ENCODE measurements at regions not wholly inside any gene's neighbourhood (a gene's known extent, or its start where the extent isn't known, plus 50 kb on each side); places are given as distances from the start of the nearest gene placed in this dataset.
"Not testable (repeated sequence)": the region's sequence is repeated elsewhere in the genome, so short reads cannot be mapped to it uniquely, and the experiment has no call there.

- DNase-seq (ENCODE audit: low spot score): no peak
Measured at GRCh38 chr2:144971786-144972335, 451.9 kb upstream of the ZEB2 start.

GRCh38 chr2:144970410-144970809 lies 450.5 kb upstream of the ZEB2 start:
- DNase-seq (ENCODE audit: low spot score): not testable (repeated sequence)

- not testable (repeated sequence) for DNase-seq (ENCODE audit: low spot score)
Measured at GRCh38 chr2:144969564-144969963, 449.6 kb upstream of the ZEB2 start.

- no peak for DNase-seq (ENCODE audit: low spot score)
Measured at GRCh38 chr2:144967961-144968360, 448.0 kb upstream of the ZEB2 start.

GRCh38 chr2:144965172-144965571 lies 445.3 kb upstream of the ZEB2 start:
- no peak for DNase-seq (ENCODE audit: low spot score)

- DNase-seq (ENCODE audit: low spot score): no peak
Measured at GRCh38 chr2:144963031-144963430, 443.1 kb upstream of the ZEB2 start.

- DNase-seq (ENCODE audit: low spot score): no peak
Measured at GRCh38 chr2:144959416-144959815, 439.5 kb upstream of the ZEB2 start.

GRCh38 chr2:144950899-144951560 lies 431.1 kb upstream of the ZEB2 start:
- DNase-seq (ENCODE audit: low spot score): peak; percentile 53

- no peak for DNase-seq (ENCODE audit: low spot score)
Measured at GRCh38 chr2:144948205-144948855, 428.4 kb upstream of the ZEB2 start.

- DNase-seq (ENCODE audit: low spot score): no peak
Measured at GRCh38 chr2:144947709-144948037, 427.8 kb upstream of the ZEB2 start.

- DNase-seq (ENCODE audit: low spot score): no peak
Measured at GRCh38 chr2:144946263-144946662, 426.3 kb upstream of the ZEB2 start.

- no peak for DNase-seq (ENCODE audit: low spot score)
Measured at GRCh38 chr2:144944546-144945220, 424.8 kb upstream of the ZEB2 start.

- DNase-seq (ENCODE audit: low spot score): no peak
Measured at GRCh38 chr2:144943986-144944385, 424.1 kb upstream of the ZEB2 start.

GRCh38 chr2:144943293-144943941 lies 423.5 kb upstream of the ZEB2 start:
- DNase-seq (ENCODE audit: low spot score): no peak

- DNase-seq (ENCODE audit: low spot score): peak; percentile 52
Measured at GRCh38 chr2:144942516-144943256, 422.8 kb upstream of the ZEB2 start.

GRCh38 chr2:144941743-144942488 lies 422.0 kb upstream of the ZEB2 start:
- no peak for DNase-seq (ENCODE audit: low spot score)

- no peak for DNase-seq (ENCODE audit: low spot score)
Measured at GRCh38 chr2:144939590-144939989, 419.7 kb upstream of the ZEB2 start.

- no peak for DNase-seq (ENCODE audit: low spot score)
Measured at GRCh38 chr2:144937910-144938709, 418.2 kb upstream of the ZEB2 start.

GRCh38 chr2:144937066-144937465 lies 417.1 kb upstream of the ZEB2 start:
- DNase-seq (ENCODE audit: low spot score): no peak

- no peak for DNase-seq (ENCODE audit: low spot score)
Measured at GRCh38 chr2:144936442-144936841, 416.5 kb upstream of the ZEB2 start.

Measured in SW480 (cell line).